ENCODE measurements at regions not wholly inside any gene's neighbourhood (a gene's known extent, or its start where the extent isn't known, plus 50 kb on each side); places are given as distances from the start of the nearest gene placed in this dataset.

DNA sequence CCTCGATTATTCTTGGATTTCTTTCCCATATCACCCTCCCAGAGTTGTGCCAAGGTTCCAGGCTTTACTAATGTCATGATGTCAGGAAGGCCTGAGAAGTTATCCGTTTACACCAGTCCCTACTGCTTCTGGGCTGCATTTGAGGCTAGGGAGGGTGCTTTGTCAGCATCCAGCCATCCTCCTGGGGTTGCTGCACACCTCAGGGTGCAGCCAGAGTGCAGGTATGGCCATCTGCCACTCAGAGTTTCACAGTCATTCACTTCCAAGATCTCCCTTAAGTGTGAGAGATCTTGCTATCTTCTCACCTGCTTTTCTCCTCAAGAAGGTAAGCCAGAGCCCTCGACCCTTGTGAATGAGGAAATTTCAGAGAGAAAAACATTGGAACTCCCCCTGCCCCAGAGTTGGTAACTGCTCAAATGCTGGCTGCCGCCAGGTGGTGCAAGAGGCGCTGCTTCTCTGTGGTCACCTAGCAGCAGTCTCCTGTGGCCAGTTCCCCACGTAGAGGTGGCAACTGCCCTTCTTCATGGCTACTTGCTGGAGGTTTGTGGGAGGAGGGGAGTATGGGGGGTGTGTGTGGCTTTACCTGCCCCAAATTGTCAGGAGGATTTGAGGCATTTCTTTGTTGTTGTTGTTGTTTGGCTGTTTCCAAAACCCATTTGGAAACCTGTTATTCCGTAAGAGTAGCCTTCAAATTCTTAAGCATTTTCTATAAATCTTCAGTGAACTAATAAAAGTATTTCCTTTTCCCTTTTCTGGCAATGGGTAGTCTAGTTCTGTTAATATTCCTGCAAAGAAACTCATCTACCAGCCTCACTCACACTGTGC is 259.6 kb upstream of the DMRT1 start:
- ChIA-PET POLR2A (no interaction called here), CTCF (no interaction called here)
- DNase-seq (no peak), ATAC-seq (no peak)
- TF ChIP-seq CTCF (IDR thresholded peaks at IDR 0.05), result no peak
- H3K27ac Mint-ChIP-seq, result no peak overlapping the region
- H3K9me3 Mint-ChIP-seq, result no peaks in the 10 kb centered on the region
- intact Hi-C loops (cut with micrococcal nuclease), result loop anchor here (1.0 kb wide), 1 partner anchor 31 kb away; no protein-coding TSS in a partner anchor
- H3K36me3 Mint-ChIP-seq (ENCODE audit: low read depth), result no peaks in the 10 kb centered on the region
- H3K4me1 Mint-ChIP-seq (ENCODE audit: low read depth), result no peaks in the 10 kb centered on the region
- no peaks in the 10 kb centered on the region for H3K27me3 Mint-ChIP-seq
- H3K4me3 Mint-ChIP-seq, result no peak overlapping the region

GRCh38 chr9:582775-583174 is 258.7 kb upstream of the DMRT1 start:
- CTCF ChIA-PET, result no interaction called here
- no peak overlapping the region for H3K27ac Mint-ChIP-seq
- DNase-seq (no peak), ATAC-seq (no peak)
- POLR2A ChIA-PET, result no interaction called here
- H3K27me3 Mint-ChIP-seq, result no peaks in the 10 kb centered on the region
- H3K4me3 Mint-ChIP-seq, result no peak overlapping the region
- H3K36me3 Mint-ChIP-seq (ENCODE audit: low read depth), result no peaks in the 10 kb centered on the region
- no peaks in the 10 kb centered on the region for H3K9me3 Mint-ChIP-seq
- no peaks in the 10 kb centered on the region for H3K4me1 Mint-ChIP-seq (ENCODE audit: low read depth)
- TF ChIP-seq CTCF (IDR thresholded peaks at IDR 0.05), result no peak
- intact Hi-C loops (cut with micrococcal nuclease), result loop anchor here (1.0 kb wide), 1 partner anchor 31 kb away; no protein-coding TSS in a partner anchor

- no peak overlapping the region for H3K4me3 Mint-ChIP-seq
- TF ChIP-seq CTCF (IDR thresholded peaks at IDR 0.05), result no peak
- no peak overlapping the region for H3K27ac Mint-ChIP-seq
- ChIA-PET CTCF (interaction anchor here (0.6 to 1.0 kb wide), 2 partner anchors 9 to 18 kb away, joined by 3 to 4 read pairs; no protein-coding TSS in a partner anchor), POLR2A (no interaction called here)
- intact Hi-C loops (cut with micrococcal nuclease), result no loop called here
- peaks cover 8% of the 10 kb centered on the region for H3K4me1 Mint-ChIP-seq (ENCODE audit: low read depth)
- no peaks in the 10 kb centered on the region for H3K27me3 Mint-ChIP-seq
- ATAC-seq (no peak), DNase-seq (no peak)
- no peaks in the 10 kb centered on the region for H3K9me3 Mint-ChIP-seq
- no peaks in the 10 kb centered on the region for H3K36me3 Mint-ChIP-seq (ENCODE audit: low read depth)
Measured at GRCh38 chr9:587527-587926, 254.0 kb upstream of the DMRT1 start.

DNA sequence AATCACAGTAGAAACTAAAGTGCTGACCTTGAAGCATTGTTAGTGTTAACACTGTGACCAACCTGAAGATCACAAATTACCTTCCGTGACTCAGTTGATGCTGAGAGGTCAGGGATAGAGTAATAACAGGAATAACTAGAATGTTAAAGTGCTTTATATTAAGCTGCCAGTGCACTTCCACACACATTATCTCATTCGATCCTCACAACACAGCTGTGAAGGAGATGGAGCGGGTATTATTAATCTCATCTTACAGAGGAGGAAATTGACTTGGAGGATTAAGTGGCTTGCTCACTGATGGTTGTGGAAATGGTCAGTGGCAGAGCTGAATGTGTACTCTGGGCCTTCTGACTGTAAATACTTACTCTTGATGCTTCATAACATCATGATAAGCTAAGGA is 252.5 kb upstream of the DMRT1 start:
- Mint-ChIP-seq H3K27ac (no peak overlapping the region), H3K4me3 (no peak overlapping the region), H3K9me3 (no peaks in the 10 kb centered on the region), H3K4me1 (ENCODE audit: low read depth) (peaks cover 8% of the 10 kb centered on the region), H3K27me3 (no peaks in the 10 kb centered on the region), H3K36me3 (ENCODE audit: low read depth) (no peaks in the 10 kb centered on the region)
- POLR2A ChIA-PET, result no interaction called here
- intact Hi-C loops (cut with micrococcal nuclease), result no loop called here
- TF ChIP-seq CTCF (IDR thresholded peaks at IDR 0.05), result no peak
- CTCF ChIA-PET, result interaction anchor here (0.9 kb wide), 1 partner anchor 26 kb away, joined by 4 read pairs; no protein-coding TSS in a partner anchor
- no peak for DNase-seq
- no peak for ATAC-seq

GRCh38 chr9:589723-590122 is 251.8 kb upstream of the DMRT1 start:
- Mint-ChIP-seq H3K9me3 (no peaks in the 10 kb centered on the region), H3K4me1 (ENCODE audit: low read depth) (peaks cover 8% of the 10 kb centered on the region), H3K36me3 (ENCODE audit: low read depth) (no peaks in the 10 kb centered on the region), H3K27me3 (no peaks in the 10 kb centered on the region), H3K4me3 (no peak overlapping the region), H3K27ac (peak overlapping the region; percentile 12)
- ChIA-PET CTCF (interaction anchor here (0.9 kb wide), 1 partner anchor 27 kb away, joined by 4 read pairs; no protein-coding TSS in a partner anchor), POLR2A (no interaction called here)
- ATAC-seq (no peak), DNase-seq (no peak)
- TF ChIP-seq CTCF (IDR thresholded peaks at IDR 0.05), result no peak
- intact Hi-C loops (cut with micrococcal nuclease), result no loop called here

All from activated CD8-positive, alpha-beta T cell treated with anti-CD3 and anti-CD28 coated beads for 36 hours (primary cell).